Hepatocyte (in vitro differentiated cells): ENCODE measurements at regions not wholly inside any gene's neighbourhood (a gene's known extent, or its start where the extent isn't known, plus 50 kb on each side); places are given as distances from the start of the nearest gene placed in this dataset.

Experiments
- DNase-seq: peaks from one replicate; pipeline ENCODE4 v3.0.0-alpha.2; 2016; ENCODE audit warnings: low spot score
- H2AFZ ChIP-seq: fragments of 200-600 bp; sonication (generic); 2 replicates; pipeline ENCODE4 v1.6.0; 2016; ENCODE audit warnings: antibody characterized with exemption, mild to moderate bottlenecking
- H3K27ac ChIP-seq: fragments of 200-600 bp; sonication (generic); 2 replicates; pipeline ENCODE4 v1.5.1; 2016; ENCODE audit warnings: mild to moderate bottlenecking
- H3K27me3 ChIP-seq: fragments of 200-600 bp; sonication (generic); 2 replicates; pipeline ENCODE4 v1.6.1; 2016
- H3K36me3 ChIP-seq: fragments of 200-600 bp; sonication (generic); replicated peaks from 2 replicates; pipeline ENCODE4 v1.5.1; 2016; ENCODE audit warnings: low read depth; ENCODE audit not compliant: insufficient read depth
- H3K4me1 ChIP-seq: fragments of 200-600 bp; sonication (generic); 2 replicates; pipeline ENCODE4 v1.5.1; 2016; ENCODE audit warnings: mild to moderate bottlenecking, moderate library complexity; ENCODE audit not compliant: insufficient read depth
- H3K4me2 ChIP-seq: fragments of 200-600 bp; sonication (generic); 2 replicates; pipeline ENCODE4 v1.6.0; 2016
- H3K4me3 ChIP-seq: fragments of 200-600 bp; sonication (generic); 2 replicates; pipeline ENCODE4 v1.5.1; 2016; ENCODE audit warnings: mild to moderate bottlenecking
- H3K79me2 ChIP-seq: fragments of 200-600 bp; sonication (generic); 2 replicates; pipeline ENCODE4 v1.6.0; 2017; ENCODE audit warnings: mild to moderate bottlenecking
- H3K9me2 ChIP-seq: fragments of 200-600 bp; sonication (generic); replicated peaks from 2 replicates; pipeline ENCODE4 v1.6.0; 2017; ENCODE audit warnings: mild to moderate bottlenecking; ENCODE audit not compliant: insufficient read depth
- H3K9me3 ChIP-seq: fragments of 200-600 bp; sonication (generic); 2 replicates; pipeline ENCODE4 v1.5.1; 2016; ENCODE audit warnings: low read depth, mild to moderate bottlenecking
- H4K20me1 ChIP-seq: fragments of 200-600 bp; sonication (generic); 2 replicates; pipeline ENCODE4 v1.6.0; 2016; ENCODE audit warnings: mild to moderate bottlenecking; ENCODE audit not compliant: insufficient read depth, poor library complexity, severe bottlenecking
- EZH2 ChIP-seq: fragments of 200-600 bp; sonication (generic); IDR thresholded peaks from 2 replicates; pipeline ENCODE4 v1.6.1; 2016; ENCODE audit warnings: antibody characterized with exemption, mild to moderate bottlenecking, borderline replicate concordance
- EZH2phosphoT487 ChIP-seq: fragments of 200-600 bp; sonication (generic); IDR thresholded peaks from one replicate; pipeline ENCODE4 v1.6.1; 2018; ENCODE audit warnings: antibody characterized with exemption, mild to moderate bottlenecking, low read depth, moderate library complexity; ENCODE audit not compliant: unreplicated experiment, severe bottlenecking
- WGBS: methylation state at CpG from one replicate; pipeline ENCODE4 v1.1.6; 2016; ENCODE audit warnings: low lambda C conversion rate; ENCODE audit errors: missing lambda C conversion rate; 5-methylcytosine and 5-hydroxymethylcytosine counted together
- TF ChIP-seq, protein P1 (sequence below): fragments of 200-600 bp; sonication (generic); IDR thresholded peaks from 2 replicates; pipeline ENCODE4 v1.5.1; 2016; ENCODE audit warnings: antibody characterized with exemption, mild to moderate bottlenecking; ENCODE audit not compliant: poor library complexity

DNA sequence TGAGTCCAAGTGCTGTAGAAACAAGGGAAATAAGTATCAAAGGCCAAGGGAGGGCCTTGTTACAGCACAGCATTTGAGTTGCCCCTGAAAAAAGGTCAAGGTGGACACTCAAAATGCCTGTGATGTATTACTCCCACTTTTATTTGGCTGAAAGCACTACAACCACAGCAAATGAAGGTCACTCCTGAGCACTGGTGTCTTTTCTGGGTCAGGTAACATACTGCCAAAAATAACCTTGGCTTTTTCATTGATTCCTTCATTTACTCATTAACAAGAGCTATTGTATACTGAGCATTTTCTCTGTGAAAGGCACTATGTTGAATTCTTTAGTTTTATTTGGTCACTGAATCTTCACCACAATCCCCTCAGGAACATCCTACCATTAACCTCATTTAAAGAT is 590.3 kb downstream of the BCL11A start:
- H3K9me2 ChIP-seq = no peaks in the 10 kb centered on the region
- no peaks in the 10 kb centered on the region for H4K20me1 ChIP-seq
- H3K4me1 ChIP-seq = no peaks in the 10 kb centered on the region
- no peaks in the 10 kb centered on the region for H3K9me3 ChIP-seq
- H3K4me2 ChIP-seq = no peak overlapping the region
- TF ChIP-seq EZH2phosphoT487 (no peak), EZH2 (no peak)
- TF ChIP-seq, protein P1, sequence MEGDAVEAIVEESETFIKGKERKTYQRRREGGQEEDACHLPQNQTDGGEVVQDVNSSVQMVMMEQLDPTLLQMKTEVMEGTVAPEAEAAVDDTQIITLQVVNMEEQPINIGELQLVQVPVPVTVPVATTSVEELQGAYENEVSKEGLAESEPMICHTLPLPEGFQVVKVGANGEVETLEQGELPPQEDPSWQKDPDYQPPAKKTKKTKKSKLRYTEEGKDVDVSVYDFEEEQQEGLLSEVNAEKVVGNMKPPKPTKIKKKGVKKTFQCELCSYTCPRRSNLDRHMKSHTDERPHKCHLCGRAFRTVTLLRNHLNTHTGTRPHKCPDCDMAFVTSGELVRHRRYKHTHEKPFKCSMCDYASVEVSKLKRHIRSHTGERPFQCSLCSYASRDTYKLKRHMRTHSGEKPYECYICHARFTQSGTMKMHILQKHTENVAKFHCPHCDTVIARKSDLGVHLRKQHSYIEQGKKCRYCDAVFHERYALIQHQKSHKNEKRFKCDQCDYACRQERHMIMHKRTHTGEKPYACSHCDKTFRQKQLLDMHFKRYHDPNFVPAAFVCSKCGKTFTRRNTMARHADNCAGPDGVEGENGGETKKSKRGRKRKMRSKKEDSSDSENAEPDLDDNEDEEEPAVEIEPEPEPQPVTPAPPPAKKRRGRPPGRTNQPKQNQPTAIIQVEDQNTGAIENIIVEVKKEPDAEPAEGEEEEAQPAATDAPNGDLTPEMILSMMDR = no peak
- H3K27me3 ChIP-seq = no peaks in the 10 kb centered on the region
- no peak overlapping the region for H2AFZ ChIP-seq
- DNase-seq = no peak
- H3K27ac ChIP-seq = no peak overlapping the region
- H3K79me2 ChIP-seq = no peaks in the 10 kb centered on the region
- H3K36me3 ChIP-seq = no peaks in the 10 kb centered on the region
- H3K4me3 ChIP-seq = no peak overlapping the region

GRCh38 chr2:59961746-59962145 is 591.7 kb downstream of the BCL11A start:
- Histone ChIP-seq H3K27me3 (no peaks in the 10 kb centered on the region), H3K9me2 (no peaks in the 10 kb centered on the region), H4K20me1 (no peaks in the 10 kb centered on the region), H3K36me3 (no peaks in the 10 kb centered on the region), H3K4me2 (no peak overlapping the region), H3K27ac (no peak overlapping the region), H2AFZ (no peak overlapping the region), H3K9me3 (no peaks in the 10 kb centered on the region), H3K4me1 (no peaks in the 10 kb centered on the region), H3K4me3 (no peak overlapping the region), H3K79me2 (no peaks in the 10 kb centered on the region)
- no peak for TF ChIP-seq EZH2
- no peak for TF ChIP-seq EZH2phosphoT487
- TF ChIP-seq, protein P1 = no peak
- 64% methylated on average over 2 of the region's 2 CpGs for WGBS
- DNase-seq = no peak

DNA sequence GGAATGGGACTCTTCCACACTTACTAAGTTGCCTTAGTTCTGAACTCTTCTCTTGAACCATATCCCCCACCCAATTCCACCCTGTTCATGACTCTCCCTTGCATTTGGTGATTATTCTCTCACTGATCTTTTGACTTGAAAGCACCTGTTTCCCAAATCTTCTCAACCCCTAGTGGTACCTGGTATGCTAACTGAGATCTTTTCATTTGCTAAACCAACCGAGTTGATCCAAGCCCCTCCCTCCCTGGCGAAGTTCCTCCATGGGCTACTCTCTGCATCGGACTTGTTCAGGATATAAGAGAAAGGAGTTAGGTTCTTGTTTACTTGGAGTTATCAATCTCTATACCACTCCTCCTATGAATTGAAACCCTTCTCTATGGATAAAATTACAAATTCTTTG is 593.5 kb downstream of the BCL11A start:
- H3K27ac ChIP-seq = no peak overlapping the region
- H3K4me3 ChIP-seq = no peak overlapping the region
- no peaks in the 10 kb centered on the region for H3K79me2 ChIP-seq
- H4K20me1 ChIP-seq = no peaks in the 10 kb centered on the region
- H2AFZ ChIP-seq = no peak overlapping the region
- H3K27me3 ChIP-seq = no peaks in the 10 kb centered on the region
- H3K4me2 ChIP-seq = no peak overlapping the region
- H3K4me1 ChIP-seq = no peaks in the 10 kb centered on the region
- no peaks in the 10 kb centered on the region for H3K9me3 ChIP-seq
- DNase-seq = no peak
- H3K9me2 ChIP-seq = no peaks in the 10 kb centered on the region
- H3K36me3 ChIP-seq = no peaks in the 10 kb centered on the region
- WGBS = 66% methylated on average over 3 of the region's 3 CpGs
- no peak for TF ChIP-seq EZH2phosphoT487
- TF ChIP-seq, protein P1 = no peak
- TF ChIP-seq EZH2 = no peak

DNA sequence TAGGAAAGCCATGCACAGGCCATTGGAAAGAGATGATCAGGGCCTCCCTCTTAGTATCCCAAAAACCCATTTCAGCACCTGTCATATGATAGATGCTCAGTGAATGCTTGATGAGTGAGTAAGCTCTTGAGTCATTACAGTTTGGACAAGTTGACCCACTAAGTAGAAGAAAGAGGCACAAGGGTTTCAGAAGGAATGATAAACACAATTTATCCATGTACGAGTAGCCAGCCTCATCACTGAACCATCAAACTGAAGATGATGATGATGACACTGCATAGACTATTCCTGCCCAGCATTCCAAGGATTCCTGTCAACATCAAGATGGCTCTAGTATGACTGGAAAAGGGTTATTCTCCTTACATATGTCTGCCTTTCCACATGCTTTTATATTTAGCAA is 596.0 kb downstream of the BCL11A start:
- no peaks in the 10 kb centered on the region for H3K27me3 ChIP-seq
- H3K9me3 ChIP-seq = no peaks in the 10 kb centered on the region
- no peak overlapping the region for H3K27ac ChIP-seq
- no peaks in the 10 kb centered on the region for H3K9me2 ChIP-seq
- no peak overlapping the region for H2AFZ ChIP-seq
- no peak for DNase-seq
- H4K20me1 ChIP-seq = no peaks in the 10 kb centered on the region
- TF ChIP-seq EZH2phosphoT487 = no peak
- H3K4me3 ChIP-seq = no peak overlapping the region
- no peak overlapping the region for H3K4me2 ChIP-seq
- WGBS = 67% methylated on average over 1 of the region's 1 CpG
- H3K4me1 ChIP-seq = no peaks in the 10 kb centered on the region
- no peaks in the 10 kb centered on the region for H3K79me2 ChIP-seq
- no peaks in the 10 kb centered on the region for H3K36me3 ChIP-seq
